Aorta (tissue), 5 donors: ENCODE measurements at regions not wholly inside any gene's neighbourhood (a gene's known extent, or its start where the extent isn't known, plus 50 kb on each side); places are given as distances from the start of the nearest gene placed in this dataset.

ENCODE experiments used
- ATAC-seq: fragments of 200-7000 bp; cut with Tn5 transposase; one replicate; pipeline ENCODE4 v1.9.1; 2022; ENCODE audit warnings: moderate library complexity; ENCODE audit not compliant: low FRiP score
- DNase-seq, 2 donors: peaks; one replicate each; pipeline ENCODE4 v3.0.0-alpha.2; 2020
- H3K27ac ChIP-seq, 2 donors: one replicate each; pipeline ENCODE4 v1.5.1; 2013; ENCODE audit warnings: low read length in 2 of 2, mild to moderate bottlenecking in 2 of 2, moderate library complexity in 2 of 2, control low read depth in 1 of 2, inconsistent platforms in 1 of 2, low read depth in 1 of 2
- H3K27me3 ChIP-seq, 2 donors: one replicate each; pipeline ENCODE4 v1.6.1; 2013; ENCODE audit warnings: control low read depth in 1 of 2, low read length in 1 of 2, mild to moderate bottlenecking in 1 of 2, moderate library complexity in 1 of 2; ENCODE audit not compliant: insufficient read depth in 2 of 2, control insufficient read depth in 1 of 2
- H3K36me3 ChIP-seq, 2 donors: one replicate each; pipeline ENCODE4 v1.6.1; 2013; ENCODE audit warnings: control low read depth in 1 of 2, low read length in 1 of 2, mild to moderate bottlenecking in 1 of 2; ENCODE audit not compliant: insufficient read depth in 2 of 2, control insufficient read depth in 1 of 2
- H3K4me1 ChIP-seq, 2 donors: one replicate each; pipeline ENCODE4 v1.6.1; 2013; ENCODE audit warnings: low read length in 2 of 2, control low read depth in 1 of 2, mild to moderate bottlenecking in 1 of 2, moderate library complexity in 1 of 2; ENCODE audit not compliant: insufficient read depth in 2 of 2, control insufficient read depth in 1 of 2
- H3K4me3 ChIP-seq, 2 donors: one replicate each; pipeline ENCODE4 v1.5.1; 2013; ENCODE audit warnings: low read length in 2 of 2, control low read depth in 1 of 2, mild to moderate bottlenecking in 1 of 2
- H3K9me3 ChIP-seq: one replicate; pipeline ENCODE4 v1.6.1; 2013; ENCODE audit warnings: mild to moderate bottlenecking, low read length; ENCODE audit not compliant: control insufficient read depth
- WGBS, 2 donors: extraction: QIAGEN DNeasy Blood & Tissue Kit; methylation state at CpG; one replicate each; pipeline ENCODE4 v1.1.7; 2013; 5-methylcytosine and 5-hydroxymethylcytosine counted together
- intact Hi-C, 2 donors: fragments of 100-400 bp; cut with DNase I; formaldehyde crosslinking; loops; one replicate each; pipeline versions ENCODE4 v1.14.2 to v1.15.0; 2022
- donor health status: healthy with polysubstance abuse.
- donor health status: Bipolar disorder and iron deficiency.
- donor health status: DM: no; HTN: no; CAD: no.
- donor health status: DM: no; HTN: no; CAD: no.
- donor health status: DM: yes; HTN: yes; CAD: no.

- intact Hi-C loops = loop anchor here (10.0 kb wide), 1 partner anchor 240 kb away; no protein-coding TSS in a partner anchor
Measured at GRCh38 chr10:118805146-118805545, 50.4 kb upstream of the CACUL1 start.

GRCh38 chr10:118807512-118808305 lies 52.9 kb upstream of the CACUL1 start:
- no peaks in the 10 kb centered on the region for H3K27me3 ChIP-seq
- 81 to 89% methylated on average over 13 of the region's 13 CpGs for WGBS, 2 donors
- ATAC-seq (no peak), DNase-seq (peak in 1 of 2 donors; percentile 47)
- H3K9me3 ChIP-seq = no peaks in the 10 kb centered on the region
- intact Hi-C loops = loop anchor here (10.0 kb wide), 1 partner anchor 243 kb away; no protein-coding TSS in a partner anchor
- H3K4me1 ChIP-seq = no peaks in the 10 kb centered on the region
- H3K27ac ChIP-seq = no peak overlapping the region
- no peak overlapping the region for H3K4me3 ChIP-seq
- H3K36me3 ChIP-seq = no peaks in the 10 kb centered on the region

More at GRCh38 chr10:118805146-118805545, 50.4 kb upstream of the CACUL1 start:
- Histone ChIP-seq H3K4me1 (no peaks in the 10 kb centered on the region), H3K36me3 (no peaks in the 10 kb centered on the region), H3K9me3 (no peaks in the 10 kb centered on the region), H3K4me3 (no peak overlapping the region), H3K27ac (no peak overlapping the region), H3K27me3 (no peaks in the 10 kb centered on the region)
- WGBS, 2 donors = 91 to 95% methylated on average over 9 of the region's 9 CpGs
- peak in 1 of 2 donors; percentile 61 for DNase-seq
- no peak for ATAC-seq

- intact Hi-C loops = loop anchor here (10.0 kb wide), 1 partner anchor 244 kb away; no protein-coding TSS in a partner anchor
- no peaks in the 10 kb centered on the region for H3K9me3 ChIP-seq
- 91 to 92% methylated on average over 21 of the region's 21 CpGs for WGBS, 2 donors
- ATAC-seq = no peak
- H3K27ac ChIP-seq = no peak overlapping the region
- H3K4me3 ChIP-seq = no peak overlapping the region
- no peaks in the 10 kb centered on the region for H3K36me3 ChIP-seq
- H3K4me1 ChIP-seq = no peaks in the 10 kb centered on the region
- H3K27me3 ChIP-seq = no peaks in the 10 kb centered on the region
- peak in 1 of 2 donors; percentile 56 for DNase-seq
Measured at GRCh38 chr10:118808601-118809356, 54.0 kb upstream of the CACUL1 start.

GRCh38 chr10:118809357-118810220 lies 54.8 kb upstream of the CACUL1 start:
- H3K36me3 ChIP-seq = no peaks in the 10 kb centered on the region
- no peaks in the 10 kb centered on the region for H3K27me3 ChIP-seq
- WGBS, 2 donors = 71 to 79% methylated on average over 20 of the region's 20 CpGs
- no peak for ATAC-seq
- no peaks in the 10 kb centered on the region for H3K4me1 ChIP-seq
- H3K9me3 ChIP-seq = no peaks in the 10 kb centered on the region
- H3K4me3 ChIP-seq = no peak overlapping the region
- intact Hi-C loops = loop anchor here (10.0 kb wide), 1 partner anchor 245 kb away; no protein-coding TSS in a partner anchor
- peak in 1 of 2 donors; percentile 63 for DNase-seq
- H3K27ac ChIP-seq = no peak overlapping the region

GRCh38 chr10:118810796-118811505 lies 56.2 kb upstream of the CACUL1 start:
- Histone ChIP-seq H3K4me1 (no peaks in the 10 kb centered on the region), H3K9me3 (no peaks in the 10 kb centered on the region), H3K27ac (no peak overlapping the region), H3K36me3 (no peaks in the 10 kb centered on the region), H3K27me3 (no peaks in the 10 kb centered on the region), H3K4me3 (no peak overlapping the region)
- intact Hi-C loops = no loop called here
- 72 to 77% methylated on average over 5 of the region's 5 CpGs for WGBS, 2 donors
- ATAC-seq (no peak), DNase-seq (peak in 1 of 2 donors; percentile 30)

GRCh38 chr10:118811675-118812392 lies 57.1 kb upstream of the CACUL1 start:
- Histone ChIP-seq H3K27ac (no peak overlapping the region), H3K27me3 (no peaks in the 10 kb centered on the region), H3K4me1 (no peaks in the 10 kb centered on the region), H3K36me3 (no peaks in the 10 kb centered on the region), H3K9me3 (no peaks in the 10 kb centered on the region), H3K4me3 (no peak overlapping the region)
- DNase-seq (peak in 1 of 2 donors; percentile 33), ATAC-seq (no peak)
- WGBS, 2 donors = 71% methylated on average over 13 of the region's 13 CpGs
- intact Hi-C loops = no loop called here

- peak in 1 of 2 donors; percentile 55 for DNase-seq
- Histone ChIP-seq H3K4me3 (no peak overlapping the region), H3K36me3 (no peaks in the 10 kb centered on the region), H3K27me3 (no peaks in the 10 kb centered on the region), H3K27ac (no peak overlapping the region), H3K4me1 (no peaks in the 10 kb centered on the region), H3K9me3 (no peaks in the 10 kb centered on the region)
- intact Hi-C loops = no loop called here
- no peak for ATAC-seq
- 27 to 34% methylated on average over 10 of the region's 10 CpGs for WGBS, 2 donors
Measured at GRCh38 chr10:118812393-118812740, 57.6 kb upstream of the CACUL1 start.
